Activated CD8-positive, alpha-beta T cell treated with anti-CD3 and anti-CD28 coated beads for 36 hours (primary cell): ENCODE measurements at regions not wholly inside any gene's neighbourhood (a gene's known extent, or its start where the extent isn't known, plus 50 kb on each side); places are given as distances from the start of the nearest gene placed in this dataset.

ENCODE experiments used
- ATAC-seq: fragments of 200-7000 bp; cut with Tn5 transposase; one replicate; pipeline ENCODE4 v1.10.0; 2021; ENCODE audit warnings: mild to moderate bottlenecking, moderate library complexity
- CTCF ChIA-PET: fragments of 350-600 bp; sonication (Branson Sonifier 250); formaldehyde crosslinking; loops from one replicate; lab custom pipeline; 2021; ENCODE audit warnings: antibody characterized with exemption; lab: Charles Lee
- POLR2A ChIA-PET: fragments of 350-600 bp; sonication (Branson Sonifier 250); formaldehyde crosslinking; loops from one replicate; lab custom pipeline; 2021; ENCODE audit warnings: antibody characterized with exemption; lab: Charles Lee
- DNase-seq: peaks from one replicate; pipeline ENCODE4 v3.0.0-alpha.2; 2020
- H3K27ac Mint-ChIP-seq: one replicate; pipeline ENCODE4 v1.8.0; 2021; ENCODE audit warnings: mild to moderate bottlenecking, mixed read lengths
- H3K27me3 Mint-ChIP-seq: one replicate; pipeline ENCODE4 v1.8.0; 2021; ENCODE audit warnings: mixed read lengths
- H3K36me3 Mint-ChIP-seq: one replicate; pipeline ENCODE4 v1.8.0; 2021; ENCODE audit warnings: low read depth, mixed read lengths
- H3K4me1 Mint-ChIP-seq: one replicate; pipeline ENCODE4 v1.8.0; 2021; ENCODE audit warnings: low read depth, mixed read lengths
- H3K4me3 Mint-ChIP-seq: one replicate; pipeline ENCODE4 v1.8.0; 2021; ENCODE audit warnings: mild to moderate bottlenecking, moderate library complexity, mixed read lengths
- H3K9me3 Mint-ChIP-seq: one replicate; pipeline ENCODE4 v1.8.0; 2021; ENCODE audit warnings: mixed read lengths
- CTCF ChIP-seq: fragments of 200-600 bp; IDR thresholded peaks from one replicate; pipeline ENCODE4 v1.8.0; 2022; ENCODE audit warnings: antibody characterized with exemption, mild to moderate bottlenecking
- intact Hi-C: fragments of 100-400 bp; cut with micrococcal nuclease; formaldehyde crosslinking; loops from one replicate; pipeline ENCODE4 v1.10.0; 2022

- no peaks in the 10 kb centered on the region for H3K36me3 Mint-ChIP-seq
- TF ChIP-seq CTCF: no peak
- ATAC-seq: no peak
- no peak overlapping the region for H3K4me3 Mint-ChIP-seq
- intact Hi-C loops: no loop called here
- ChIA-PET CTCF (no interaction called here), POLR2A (no interaction called here)
- no peak overlapping the region for H3K27ac Mint-ChIP-seq
- H3K9me3 Mint-ChIP-seq: no peaks in the 10 kb centered on the region
- no peak for DNase-seq
- peaks cover 7% of the 10 kb centered on the region for H3K4me1 Mint-ChIP-seq
- H3K27me3 Mint-ChIP-seq: peaks cover 15% of the 10 kb centered on the region
Observed at GRCh38 chr14:58733451-58734208, 95.9 kb downstream of the DACT1 start.

- H3K9me3 Mint-ChIP-seq: no peaks in the 10 kb centered on the region
- no peak for ATAC-seq
- TF ChIP-seq CTCF: no peak
- intact Hi-C loops: no loop called here
- DNase-seq: no peak
- ChIA-PET CTCF (no interaction called here), POLR2A (no interaction called here)
- peaks cover 17% of the 10 kb centered on the region for H3K27me3 Mint-ChIP-seq
- H3K4me3 Mint-ChIP-seq: no peak overlapping the region
- H3K27ac Mint-ChIP-seq: no peak overlapping the region
- no peaks in the 10 kb centered on the region for H3K36me3 Mint-ChIP-seq
- peaks cover 7% of the 10 kb centered on the region for H3K4me1 Mint-ChIP-seq
Observed at GRCh38 chr14:58735596-58735995, 97.8 kb downstream of the DACT1 start.

- DNase-seq (no peak), ATAC-seq (no peak)
- intact Hi-C loops: no loop called here
- no peak overlapping the region for H3K4me3 Mint-ChIP-seq
- H3K4me1 Mint-ChIP-seq: peaks cover 7% of the 10 kb centered on the region
- TF ChIP-seq CTCF: no peak
- no peaks in the 10 kb centered on the region for H3K36me3 Mint-ChIP-seq
- H3K27me3 Mint-ChIP-seq: peaks cover 17% of the 10 kb centered on the region
- H3K9me3 Mint-ChIP-seq: no peaks in the 10 kb centered on the region
- POLR2A ChIA-PET: no interaction called here
- H3K27ac Mint-ChIP-seq: no peak overlapping the region
- CTCF ChIA-PET: no interaction called here
Observed at GRCh38 chr14:58736606-58737005, 98.8 kb downstream of the DACT1 start.

GRCh38 chr14:58737511-58737910, 99.7 kb downstream of the DACT1 start:
- no peak for TF ChIP-seq CTCF
- no peak for ATAC-seq
- no peak overlapping the region for H3K27ac Mint-ChIP-seq
- H3K4me3 Mint-ChIP-seq: no peak overlapping the region
- no peaks in the 10 kb centered on the region for H3K9me3 Mint-ChIP-seq
- DNase-seq: no peak
- peaks cover 17% of the 10 kb centered on the region for H3K27me3 Mint-ChIP-seq
- CTCF ChIA-PET: no interaction called here
- POLR2A ChIA-PET: no interaction called here
- H3K4me1 Mint-ChIP-seq: peaks cover 7% of the 10 kb centered on the region
- no peaks in the 10 kb centered on the region for H3K36me3 Mint-ChIP-seq
- intact Hi-C loops: no loop called here

- H3K27me3 Mint-ChIP-seq: peaks cover 17% of the 10 kb centered on the region
- no peak for ATAC-seq
- intact Hi-C loops: no loop called here
- no peaks in the 10 kb centered on the region for H3K36me3 Mint-ChIP-seq
- POLR2A ChIA-PET: no interaction called here
- H3K4me1 Mint-ChIP-seq: peaks cover 5% of the 10 kb centered on the region
- CTCF ChIA-PET: no interaction called here
- no peaks in the 10 kb centered on the region for H3K9me3 Mint-ChIP-seq
- H3K27ac Mint-ChIP-seq: no peak overlapping the region
- TF ChIP-seq CTCF: no peak
- no peak for DNase-seq
- no peak overlapping the region for H3K4me3 Mint-ChIP-seq
Observed at GRCh38 chr14:58738189-58738836, 100.6 kb downstream of the DACT1 start.
